Smooth muscle cell (in vitro differentiated cells): ENCODE measurements at regions not wholly inside any gene's neighbourhood (a gene's known extent, or its start where the extent isn't known, plus 50 kb on each side); places are given as distances from the start of the nearest gene placed in this dataset.

Experiments
- DNase-seq: peaks from one replicate; lab custom pipeline; 2025; ENCODE audit not compliant: unreplicated experiment; lab: John Stamatoyannopoulos, UW
- H2AFZ ChIP-seq: fragments of 200-600 bp; sonication (generic); 2 replicates; pipeline ENCODE4 v1.6.0; 2016; ENCODE audit warnings: antibody characterized with exemption, low read depth, mild to moderate bottlenecking
- H3F3A ChIP-seq: fragments of 200-600 bp; sonication (generic); 2 replicates; pipeline ENCODE4 v1.6.0; 2017; ENCODE audit warnings: antibody characterized with exemption, low read depth
- H3K27ac ChIP-seq: fragments of 200-600 bp; sonication (generic); 2 replicates; pipeline ENCODE4 v1.5.1; 2016; ENCODE audit warnings: low read depth, mild to moderate bottlenecking
- H3K27me3 ChIP-seq: fragments of 200-600 bp; sonication (generic); 2 replicates; pipeline ENCODE4 v1.6.1; 2016; ENCODE audit warnings: low read depth, mild to moderate bottlenecking
- H3K36me3 ChIP-seq: fragments of 200-600 bp; sonication (generic); 2 replicates; pipeline ENCODE4 v1.5.1; 2016; ENCODE audit warnings: low read depth
- H3K4me1 ChIP-seq: fragments of 200-600 bp; sonication (generic); 2 replicates; pipeline ENCODE4 v1.5.1; 2016; ENCODE audit warnings: low read depth
- H3K4me2 ChIP-seq: fragments of 200-600 bp; sonication (generic); 2 replicates; pipeline ENCODE4 v1.6.0; 2016; ENCODE audit warnings: mild to moderate bottlenecking
- H3K4me3 ChIP-seq: fragments of 200-600 bp; sonication (generic); 2 replicates; pipeline ENCODE4 v1.5.1; 2016; ENCODE audit warnings: mild to moderate bottlenecking
- H3K79me2 ChIP-seq: fragments of 200-600 bp; sonication (generic); 2 replicates; pipeline ENCODE4 v1.6.0; 2016; ENCODE audit warnings: low read depth, mild to moderate bottlenecking
- H3K9ac ChIP-seq: fragments of 200-600 bp; sonication (generic); 2 replicates; pipeline ENCODE4 v1.6.0; 2016; ENCODE audit warnings: low read depth
- H3K9me3 ChIP-seq: fragments of 200-600 bp; sonication (generic); replicated peaks from 2 replicates; pipeline ENCODE4 v1.5.1; 2016; ENCODE audit warnings: low read depth
- H4K20me1 ChIP-seq: fragments of 200-600 bp; sonication (generic); 2 replicates; pipeline ENCODE4 v1.6.0; 2016; ENCODE audit warnings: low read depth
- WGBS: methylation state at CpG from one replicate; pipeline ENCODE4 v1.1.7; 2016; ENCODE audit warnings: low lambda C conversion rate; 5-methylcytosine and 5-hydroxymethylcytosine counted together
- TF ChIP-seq, protein P1 (sequence below): fragments of 200-600 bp; sonication (generic); IDR thresholded peaks from 2 replicates; pipeline ENCODE4 v1.5.1; 2017; ENCODE audit warnings: borderline replicate concordance, mild to moderate bottlenecking, antibody characterized with exemption; ENCODE audit not compliant: insufficient read depth, poor library complexity, severe bottlenecking

DNA sequence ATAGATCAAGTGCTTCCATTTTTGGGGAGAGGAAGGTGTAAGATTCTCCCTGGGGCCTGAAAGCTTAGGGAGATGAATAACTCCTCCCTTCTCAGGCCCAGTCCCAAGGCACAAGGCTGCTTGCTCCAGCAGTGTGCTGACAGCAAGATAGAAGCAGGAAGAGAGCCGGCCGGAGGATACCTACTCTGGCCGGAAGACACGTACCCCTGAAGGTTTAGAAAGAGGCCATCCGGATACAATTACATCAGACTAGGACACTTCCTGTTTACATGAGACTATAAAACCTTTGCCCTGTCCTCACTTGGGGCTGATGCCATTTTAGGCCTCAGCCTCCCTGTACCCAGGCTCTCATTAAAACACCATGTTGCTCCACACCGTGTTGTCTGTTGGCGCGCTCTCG lies 329.9 kb downstream of the SV2B start:
- H3K4me2 ChIP-seq: no peak overlapping the region
- H3K27ac ChIP-seq: no peak overlapping the region
- no peaks in the 10 kb centered on the region for H4K20me1 ChIP-seq
- TF ChIP-seq, protein P1, sequence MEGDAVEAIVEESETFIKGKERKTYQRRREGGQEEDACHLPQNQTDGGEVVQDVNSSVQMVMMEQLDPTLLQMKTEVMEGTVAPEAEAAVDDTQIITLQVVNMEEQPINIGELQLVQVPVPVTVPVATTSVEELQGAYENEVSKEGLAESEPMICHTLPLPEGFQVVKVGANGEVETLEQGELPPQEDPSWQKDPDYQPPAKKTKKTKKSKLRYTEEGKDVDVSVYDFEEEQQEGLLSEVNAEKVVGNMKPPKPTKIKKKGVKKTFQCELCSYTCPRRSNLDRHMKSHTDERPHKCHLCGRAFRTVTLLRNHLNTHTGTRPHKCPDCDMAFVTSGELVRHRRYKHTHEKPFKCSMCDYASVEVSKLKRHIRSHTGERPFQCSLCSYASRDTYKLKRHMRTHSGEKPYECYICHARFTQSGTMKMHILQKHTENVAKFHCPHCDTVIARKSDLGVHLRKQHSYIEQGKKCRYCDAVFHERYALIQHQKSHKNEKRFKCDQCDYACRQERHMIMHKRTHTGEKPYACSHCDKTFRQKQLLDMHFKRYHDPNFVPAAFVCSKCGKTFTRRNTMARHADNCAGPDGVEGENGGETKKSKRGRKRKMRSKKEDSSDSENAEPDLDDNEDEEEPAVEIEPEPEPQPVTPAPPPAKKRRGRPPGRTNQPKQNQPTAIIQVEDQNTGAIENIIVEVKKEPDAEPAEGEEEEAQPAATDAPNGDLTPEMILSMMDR: no peak
- no peaks in the 10 kb centered on the region for H3K27me3 ChIP-seq
- DNase-seq: no peak
- no peaks in the 10 kb centered on the region for H3K4me1 ChIP-seq
- no peaks in the 10 kb centered on the region for H3K36me3 ChIP-seq
- H3K4me3 ChIP-seq: no peak overlapping the region
- no peak overlapping the region for H2AFZ ChIP-seq
- no peaks in the 10 kb centered on the region for H3K79me2 ChIP-seq
- 96% methylated on average over 9 of the region's 9 CpGs for WGBS
- no peak overlapping the region for H3K9ac ChIP-seq
- H3K9me3 ChIP-seq: no peaks in the 10 kb centered on the region
- H3F3A ChIP-seq: no peaks in the 10 kb centered on the region

DNA sequence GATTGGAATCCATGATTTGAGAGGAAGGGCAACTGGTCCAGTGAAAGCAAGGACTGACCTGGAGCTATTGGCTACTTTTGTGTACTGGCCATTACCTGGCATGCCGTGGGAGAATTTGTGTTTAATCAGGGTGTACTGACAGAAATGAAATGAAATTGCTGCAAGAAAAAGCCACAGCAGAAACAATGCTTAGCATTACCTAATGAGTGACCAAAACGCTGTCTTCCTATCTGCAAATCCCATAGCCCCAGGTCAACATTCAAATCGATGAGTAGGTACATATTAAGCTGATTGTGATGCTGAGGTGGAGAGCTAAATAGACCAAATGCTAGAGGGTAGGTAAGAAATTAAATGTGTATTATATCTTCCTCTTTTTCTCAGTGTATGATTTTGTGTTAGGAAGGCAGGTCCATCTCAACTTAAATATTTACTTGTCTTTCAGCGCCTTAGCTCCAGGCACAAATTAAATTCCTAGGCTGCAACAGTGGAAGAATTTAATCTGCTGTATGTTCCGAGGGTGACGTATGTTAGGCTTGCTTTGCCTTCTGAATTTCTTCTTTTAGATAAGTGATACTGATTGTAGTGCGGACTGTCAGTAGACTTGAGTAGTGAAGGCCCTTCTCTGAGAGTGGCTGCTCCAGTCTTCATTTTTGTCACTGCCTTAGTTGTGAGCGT lies 331.1 kb downstream of the SV2B start:
- Histone ChIP-seq H3K36me3 (no peaks in the 10 kb centered on the region), H3K9me3 (no peaks in the 10 kb centered on the region), H4K20me1 (no peaks in the 10 kb centered on the region), H3K79me2 (no peaks in the 10 kb centered on the region), H3F3A (no peaks in the 10 kb centered on the region), H2AFZ (no peak overlapping the region), H3K27ac (no peak overlapping the region), H3K4me1 (no peaks in the 10 kb centered on the region), H3K27me3 (no peaks in the 10 kb centered on the region), H3K4me2 (no peak overlapping the region), H3K9ac (no peak overlapping the region), H3K4me3 (no peak overlapping the region)
- 90% methylated on average over 8 of the region's 8 CpGs for WGBS
- TF ChIP-seq, protein P1: no peak
- DNase-seq: no peak

DNA sequence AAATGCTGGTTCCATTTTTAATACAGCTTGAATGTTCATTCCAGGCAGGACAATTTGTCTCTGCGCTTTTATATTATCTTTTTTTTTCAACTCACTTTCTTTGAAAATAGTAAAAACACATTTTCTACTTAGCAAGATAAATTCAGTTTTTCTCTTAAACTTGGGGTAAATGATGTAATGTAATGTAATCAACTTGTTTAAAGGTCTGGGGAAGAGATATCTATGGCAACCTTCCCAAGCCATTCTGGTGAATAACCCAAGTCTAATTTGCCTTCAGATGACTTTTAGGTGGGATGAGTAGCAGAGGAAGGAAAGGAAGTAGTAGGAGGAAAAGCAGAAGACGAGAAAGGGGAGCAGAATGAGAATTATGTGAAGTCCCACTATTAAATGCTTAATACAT lies 335.1 kb downstream of the SV2B start:
- Histone ChIP-seq H4K20me1 (no peaks in the 10 kb centered on the region), H2AFZ (no peak overlapping the region), H3K27me3 (no peaks in the 10 kb centered on the region), H3K9me3 (no peaks in the 10 kb centered on the region), H3F3A (no peaks in the 10 kb centered on the region), H3K36me3 (no peaks in the 10 kb centered on the region), H3K4me2 (no peak overlapping the region), H3K27ac (no peak overlapping the region), H3K79me2 (no peaks in the 10 kb centered on the region), H3K4me3 (no peak overlapping the region), H3K4me1 (no peaks in the 10 kb centered on the region), H3K9ac (no peak overlapping the region)
- 79% methylated on average over 2 of the region's 2 CpGs for WGBS
- no peak for DNase-seq
- TF ChIP-seq, protein P1: no peak

DNA sequence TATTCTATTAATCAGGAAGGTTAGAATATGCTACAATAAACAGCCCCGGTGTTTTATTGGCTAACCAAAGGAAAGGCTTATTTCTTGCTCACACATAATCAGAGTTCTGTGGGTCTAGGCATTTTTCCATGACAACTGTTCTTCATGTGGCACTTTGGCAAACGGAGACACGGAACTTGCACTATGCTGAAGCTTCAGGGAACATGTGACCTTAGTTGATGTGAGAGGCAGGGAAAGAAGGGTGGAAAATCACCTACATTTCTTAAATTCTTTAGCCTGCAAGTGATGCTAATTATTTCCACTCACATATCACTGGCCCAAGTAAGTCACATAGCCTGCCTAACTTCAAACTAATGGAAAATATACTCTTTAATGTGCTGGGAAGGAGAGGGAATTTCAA lies 344.6 kb downstream of the SV2B start:
- 80% methylated on average over 3 of the region's 3 CpGs for WGBS
- Histone ChIP-seq H2AFZ (no peak overlapping the region), H3K4me3 (no peak overlapping the region), H3K4me2 (no peak overlapping the region), H3K9ac (no peak overlapping the region), H3K4me1 (no peaks in the 10 kb centered on the region), H3F3A (no peaks in the 10 kb centered on the region), H3K36me3 (no peaks in the 10 kb centered on the region), H3K27ac (no peak overlapping the region), H4K20me1 (no peaks in the 10 kb centered on the region), H3K79me2 (no peaks in the 10 kb centered on the region), H3K9me3 (no peaks in the 10 kb centered on the region), H3K27me3 (no peaks in the 10 kb centered on the region)
- no peak for DNase-seq
- TF ChIP-seq, protein P1: no peak
